HG03159 (cell line): ENCODE measurements at regions not wholly inside any gene's neighbourhood (a gene's known extent, or its start where the extent isn't known, plus 50 kb on each side); places are given as distances from the start of the nearest gene placed in this dataset.
A peak's percentile ranks its signal among the peaks of the same experiment; 100 is the strongest.

Source experiments
- ATAC-seq: cut with Tn5 transposase; IDR thresholded peaks from one replicate; pipeline ENCODE4 v1.9.1; 2021; ENCODE audit warnings: mild to moderate bottlenecking, moderate library complexity; ENCODE audit not compliant: unreplicated experiment

- no peak for ATAC-seq
Observed at GRCh38 chr3:193779933-193780332, 186.9 kb downstream of the OPA1 start.

GRCh38 chr3:193780397-193780796, 187.4 kb downstream of the OPA1 start:
- no peak for ATAC-seq

- ATAC-seq = no peak
Observed at GRCh38 chr3:193780810-193781478, 187.9 kb downstream of the OPA1 start.

- ATAC-seq = no peak
Observed at GRCh38 chr3:193782276-193782647, 189.3 kb downstream of the OPA1 start.

- ATAC-seq = no peak
Observed at GRCh38 chr3:193782747-193783146, 189.7 kb downstream of the OPA1 start.

- ATAC-seq = no peak
Observed at GRCh38 chr3:193783166-193783896, 190.3 kb downstream of the OPA1 start.

GRCh38 chr3:193784822-193785221, 191.8 kb downstream of the OPA1 start:
- no peak for ATAC-seq

- no peak for ATAC-seq
Observed at GRCh38 chr3:193787496-193787870, 194.5 kb downstream of the OPA1 start.

- ATAC-seq = peak; percentile 88
Observed at GRCh38 chr3:193788189-193788991, 195.4 kb downstream of the OPA1 start.

- no peak for ATAC-seq
Observed at GRCh38 chr3:193789455-193789854, 196.4 kb downstream of the OPA1 start.

- no peak for ATAC-seq
Observed at GRCh38 chr3:193790086-193790990, 197.3 kb downstream of the OPA1 start.

- ATAC-seq = no peak
Observed at GRCh38 chr3:193791041-193792032, 198.3 kb downstream of the OPA1 start.

GRCh38 chr3:193793123-193793522, 200.1 kb downstream of the OPA1 start:
- no peak for ATAC-seq

- ATAC-seq = no peak
Observed at GRCh38 chr3:193794002-193794881, 201.2 kb downstream of the OPA1 start.

GRCh38 chr3:193795062-193795690, 202.2 kb downstream of the OPA1 start:
- ATAC-seq = no peak

GRCh38 chr3:193796089-193796488, 203.1 kb downstream of the OPA1 start:
- ATAC-seq = no peak

GRCh38 chr3:193797566-193797965, 204.6 kb downstream of the OPA1 start:
- ATAC-seq = no peak

- no peak for ATAC-seq
Observed at GRCh38 chr3:193798051-193798450, 205.0 kb downstream of the OPA1 start.
